CD4-positive, alpha-beta T cell treated with Interleukin-6 for 4 hours (primary cell): ENCODE measurements at regions not wholly inside any gene's neighbourhood (a gene's known extent, or its start where the extent isn't known, plus 50 kb on each side); places are given as distances from the start of the nearest gene placed in this dataset.

ENCODE experiments used
- DNase-seq: peaks from one replicate; pipeline ENCODE4 v3.0.0-alpha.2; 2020; ENCODE audit warnings: mixed read lengths

- DNase-seq: no peak
These were observed 1399.9 kb downstream of the PLA2G4A start for GRCh38 chr1:188228623-188229022.

GRCh38 chr1:188237573-188238348 lies 1409.0 kb downstream of the PLA2G4A start:
- DNase-seq: no peak

GRCh38 chr1:188240772-188241406 lies 1412.1 kb downstream of the PLA2G4A start:
- DNase-seq: no peak

- DNase-seq: no peak
These were observed 1412.9 kb downstream of the PLA2G4A start for GRCh38 chr1:188241629-188242028.

GRCh38 chr1:188243456-188243855 lies 1414.7 kb downstream of the PLA2G4A start:
- no peak for DNase-seq

GRCh38 chr1:188244681-188245080 lies 1415.9 kb downstream of the PLA2G4A start:
- no peak for DNase-seq

DNA sequence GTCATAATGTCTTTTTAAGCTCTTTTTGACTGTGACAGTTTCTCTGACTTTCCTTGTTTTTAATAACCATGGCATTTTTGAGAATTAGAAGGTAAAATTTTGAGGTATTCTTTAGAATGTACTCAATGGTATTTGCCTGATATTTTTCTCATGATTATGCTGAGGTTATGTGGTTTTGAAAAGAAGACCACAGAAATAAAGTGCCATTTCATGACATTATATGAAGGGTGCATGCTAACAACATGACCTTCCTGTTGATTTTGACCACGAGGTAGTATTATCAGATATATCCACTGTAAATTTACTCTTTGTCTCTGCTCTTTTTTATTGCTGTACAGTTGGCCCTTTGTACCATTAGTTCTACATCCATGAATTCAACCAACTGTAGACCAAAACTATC lies 1418.5 kb downstream of the PLA2G4A start:
- DNase-seq: no peak

GRCh38 chr1:188249811-188250210 lies 1421.1 kb downstream of the PLA2G4A start:
- no peak for DNase-seq

DNA sequence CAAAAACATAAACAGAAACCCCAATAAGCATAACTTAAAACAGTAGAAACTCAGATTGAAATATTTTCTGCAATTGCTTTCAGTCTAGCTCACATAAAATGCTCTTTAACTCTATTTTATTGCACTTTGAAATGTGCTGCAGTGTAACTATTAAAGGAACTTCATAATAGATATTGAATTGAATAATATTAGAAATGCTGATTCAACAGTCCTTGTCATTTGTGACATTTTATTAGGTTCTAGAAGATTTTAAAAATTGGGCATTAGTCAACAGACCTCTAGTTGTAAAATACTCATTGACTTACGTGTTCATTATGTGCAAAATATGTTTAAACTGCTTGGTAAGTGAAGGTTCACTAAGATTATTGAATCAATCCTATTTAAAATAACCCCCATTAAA lies 1422.3 kb downstream of the PLA2G4A start:
- no peak for DNase-seq

DNA sequence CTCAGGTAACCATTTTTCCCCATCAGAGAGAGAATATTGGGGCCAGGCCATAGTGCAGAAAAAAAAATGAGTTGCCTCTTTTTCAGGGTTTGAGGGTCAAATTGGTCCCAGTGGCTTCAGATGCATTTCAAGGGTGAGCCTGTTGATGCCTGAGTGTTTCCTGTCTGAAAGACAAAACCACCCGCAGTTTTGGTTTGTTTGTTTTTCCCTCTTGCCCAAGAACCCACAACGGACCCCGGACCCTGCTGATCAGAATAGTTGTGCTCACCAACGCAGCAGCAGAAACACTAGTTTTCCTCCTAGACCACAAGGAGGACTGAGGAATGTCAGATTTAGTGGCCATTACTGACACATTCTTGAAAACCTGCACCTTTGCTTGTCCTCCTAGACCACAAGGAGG lies 1433.1 kb downstream of the PLA2G4A start:
- no peak for DNase-seq

GRCh38 chr1:188269956-188270355 lies 1441.2 kb downstream of the PLA2G4A start:
- no peak for DNase-seq

DNA sequence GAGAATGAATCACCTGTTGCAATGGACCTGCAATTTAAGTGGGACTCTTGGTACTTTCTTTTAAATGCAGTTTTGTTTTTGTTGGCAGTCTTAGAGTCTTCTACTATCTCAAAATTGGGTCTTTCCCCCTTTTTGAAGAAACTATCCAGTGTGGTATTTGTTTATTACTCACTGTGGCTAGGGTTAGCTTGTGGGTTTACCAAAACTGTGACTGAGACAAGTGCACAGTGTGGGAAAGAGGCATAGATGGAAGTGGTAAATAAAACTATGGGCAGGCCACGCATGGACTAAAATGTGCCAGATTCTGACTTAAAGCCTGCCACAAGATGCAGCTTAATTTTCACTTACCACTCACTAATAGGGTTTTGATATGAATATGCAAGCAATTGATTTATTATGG lies 1441.7 kb downstream of the PLA2G4A start:
- DNase-seq: no peak

GRCh38 chr1:188277771-188278170 lies 1449.0 kb downstream of the PLA2G4A start:
- DNase-seq: no peak

GRCh38 chr1:188281921-188282320 lies 1453.2 kb downstream of the PLA2G4A start:
- no peak for DNase-seq

- no peak for DNase-seq
These were observed 1466.4 kb downstream of the PLA2G4A start for GRCh38 chr1:188295157-188295556.

GRCh38 chr1:188302746-188303145 lies 1474.0 kb downstream of the PLA2G4A start:
- no peak for DNase-seq

GRCh38 chr1:188314557-188315137 lies 1485.9 kb downstream of the PLA2G4A start:
- DNase-seq: no peak

- no peak for DNase-seq
These were observed 1489.1 kb downstream of the PLA2G4A start for GRCh38 chr1:188317894-188318293.

GRCh38 chr1:188325211-188325610 lies 1496.5 kb downstream of the PLA2G4A start:
- no peak for DNase-seq

GRCh38 chr1:188343914-188344313 lies 1515.2 kb downstream of the PLA2G4A start:
- DNase-seq: no peak

- no peak for DNase-seq
These were observed 1521.4 kb downstream of the PLA2G4A start for GRCh38 chr1:188350104-188350503.

GRCh38 chr1:188355082-188355481 lies 1526.3 kb downstream of the PLA2G4A start:
- no peak for DNase-seq

- DNase-seq: no peak
These were observed 1527.1 kb downstream of the PLA2G4A start for GRCh38 chr1:188355847-188356246.

GRCh38 chr1:188359315-188359714 lies 1530.6 kb downstream of the PLA2G4A start:
- DNase-seq: no peak
